Osteocyte (in vitro differentiated cells): ENCODE measurements at regions not wholly inside any gene's neighbourhood (a gene's known extent, or its start where the extent isn't known, plus 50 kb on each side); places are given as distances from the start of the nearest gene placed in this dataset.

ENCODE experiments used
- DNase-seq: peaks from one replicate; pipeline ENCODE4 v3.0.0; 2021; ENCODE audit warnings: mixed read lengths; ENCODE audit not compliant: unreplicated experiment; ENCODE audit errors: extremely low spot score
- H3K27ac Mint-ChIP-seq: one replicate; pipeline ENCODE4 v1.8.0; 2021; ENCODE audit warnings: mild to moderate bottlenecking, mixed read lengths; ENCODE audit not compliant: unreplicated experiment
- H3K27me3 Mint-ChIP-seq: one replicate; pipeline ENCODE4 v1.8.0; 2021; ENCODE audit warnings: mixed read lengths; ENCODE audit not compliant: unreplicated experiment
- H3K36me3 Mint-ChIP-seq: one replicate; pipeline ENCODE4 v1.8.0; 2021; ENCODE audit warnings: mixed read lengths; ENCODE audit not compliant: unreplicated experiment
- H3K4me1 Mint-ChIP-seq: one replicate; pipeline ENCODE4 v1.8.0; 2021; ENCODE audit warnings: mixed read lengths; ENCODE audit not compliant: unreplicated experiment
- H3K4me3 Mint-ChIP-seq: one replicate; pipeline ENCODE4 v1.8.0; 2021; ENCODE audit warnings: mild to moderate bottlenecking, moderate library complexity, mixed read lengths; ENCODE audit not compliant: unreplicated experiment
- H3K9me3 Mint-ChIP-seq: one replicate; pipeline ENCODE4 v1.8.0; 2021; ENCODE audit warnings: mixed read lengths; ENCODE audit not compliant: unreplicated experiment
- CTCF ChIP-seq: fragments of 200-600 bp; sonication (generic); IDR thresholded peaks from 2 replicates; pipeline ENCODE4 v1.5.0; 2021; ENCODE audit warnings: antibody characterized with exemption, mild to moderate bottlenecking, moderate library complexity

- DNase-seq: no peak
- H3K9me3 Mint-ChIP-seq: no peaks in the 10 kb centered on the region
- H3K27ac Mint-ChIP-seq: peak overlapping the region; percentile 4
- no peaks in the 10 kb centered on the region for H3K36me3 Mint-ChIP-seq
- H3K4me1 Mint-ChIP-seq: peaks cover 9% of the 10 kb centered on the region
- no peaks in the 10 kb centered on the region for H3K27me3 Mint-ChIP-seq
- TF ChIP-seq CTCF: peak; percentile 39
- no peak overlapping the region for H3K4me3 Mint-ChIP-seq
These were observed 404.4 kb downstream of the SLC6A15 start for GRCh38 chr12:84507956-84508850.

- Mint-ChIP-seq H3K4me1 (peaks cover 15% of the 10 kb centered on the region), H3K9me3 (no peaks in the 10 kb centered on the region), H3K4me3 (no peak overlapping the region), H3K27ac (no peak overlapping the region), H3K36me3 (no peaks in the 10 kb centered on the region), H3K27me3 (no peaks in the 10 kb centered on the region)
- no peak for DNase-seq
- TF ChIP-seq CTCF: no peak
These were observed 406.3 kb downstream of the SLC6A15 start for GRCh38 chr12:84506282-84506681.

DNA sequence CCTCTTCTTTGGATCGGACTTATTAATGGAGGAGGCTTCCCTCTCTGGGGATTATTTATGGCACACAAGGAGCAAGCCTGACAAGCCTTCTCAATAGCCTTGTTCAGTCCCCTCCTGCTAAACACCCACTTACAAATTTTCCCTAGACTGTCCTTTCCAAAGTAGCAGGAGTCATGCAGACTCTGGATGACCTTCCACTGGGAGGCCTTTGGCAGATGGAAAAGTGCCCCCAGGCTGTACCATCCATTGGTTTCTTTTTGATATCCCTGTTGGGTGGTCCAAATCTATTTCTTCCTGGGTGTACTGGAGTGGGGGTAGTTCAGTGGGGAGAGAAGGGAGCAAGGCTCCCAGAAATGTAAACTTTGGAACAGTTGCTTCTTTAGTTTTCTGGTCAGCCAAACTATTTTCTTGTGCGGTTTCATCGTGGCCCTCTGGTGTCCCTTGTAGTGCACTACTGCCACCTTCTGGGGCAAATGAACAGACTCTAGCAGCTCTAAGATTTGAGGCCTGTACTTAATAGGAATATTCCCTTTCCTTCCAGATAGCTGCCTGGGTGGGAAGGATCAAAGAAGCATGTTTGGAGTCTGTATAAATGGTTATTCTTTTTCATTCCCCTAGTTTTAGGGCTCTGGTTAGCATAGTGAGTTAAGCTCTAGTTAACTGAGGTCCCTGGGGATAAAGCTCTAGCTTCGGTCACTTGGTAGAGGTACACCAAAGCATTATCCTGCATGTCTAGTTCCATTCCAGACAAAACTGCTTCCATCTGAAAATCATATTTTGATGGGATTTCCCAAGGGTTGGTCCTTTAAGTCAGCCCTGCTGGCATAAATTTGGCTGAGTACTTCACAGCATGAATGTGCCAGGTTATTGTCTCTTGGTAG, 409.5 kb downstream of the SLC6A15 start:
- Mint-ChIP-seq H3K4me3 (no peak overlapping the region), H3K27me3 (peaks cover 9% of the 10 kb centered on the region), H3K27ac (peak overlapping the region; percentile 19), H3K36me3 (no peaks in the 10 kb centered on the region), H3K9me3 (no peaks in the 10 kb centered on the region), H3K4me1 (peaks cover 10% of the 10 kb centered on the region)
- TF ChIP-seq CTCF: peak; percentile 73
- DNase-seq: no peak

DNA sequence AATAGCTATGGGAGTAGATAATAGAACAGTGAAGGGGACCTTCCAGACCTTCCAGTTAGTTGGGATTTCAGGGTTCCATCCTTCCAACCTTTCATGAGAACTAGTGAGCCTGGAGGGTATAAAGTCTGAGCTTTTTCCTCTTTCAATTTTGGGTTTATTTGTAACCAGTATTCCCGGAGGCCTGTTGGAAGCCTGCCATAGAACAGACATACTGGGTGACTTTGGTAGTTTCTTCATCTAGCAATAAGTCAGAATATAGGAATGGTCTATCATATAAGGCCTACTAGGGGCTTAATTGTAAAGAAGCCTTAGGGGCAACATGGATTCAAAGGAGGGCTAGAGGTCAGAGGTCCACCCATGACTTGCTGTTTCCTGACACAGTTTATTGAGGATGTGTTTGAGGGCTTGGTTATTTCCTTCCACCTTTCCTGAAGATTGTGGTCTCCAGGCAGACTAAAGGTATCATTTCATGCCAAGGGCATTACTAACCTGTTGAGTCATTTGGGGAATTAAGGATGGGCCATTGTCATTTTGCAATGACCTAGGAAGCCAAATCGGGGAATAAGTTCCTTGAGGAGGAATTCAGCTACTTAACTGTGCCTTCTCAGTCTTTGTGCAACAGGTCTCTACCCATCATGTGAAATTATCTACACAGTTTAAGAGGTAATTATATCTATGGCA, 410.3 kb downstream of the SLC6A15 start:
- H3K27me3 Mint-ChIP-seq: peaks cover 9% of the 10 kb centered on the region
- H3K4me1 Mint-ChIP-seq: peaks cover 6% of the 10 kb centered on the region
- no peaks in the 10 kb centered on the region for H3K36me3 Mint-ChIP-seq
- H3K27ac Mint-ChIP-seq: no peak overlapping the region
- DNase-seq: no peak
- no peak overlapping the region for H3K4me3 Mint-ChIP-seq
- no peak for TF ChIP-seq CTCF
- H3K9me3 Mint-ChIP-seq: no peaks in the 10 kb centered on the region
